Stimulated activated CD4-positive, alpha-beta T cell treated with anti-CD3 and anti-CD28 coated beads, Interleukin-4, amount 100 ng/mL, for 4 hours (primary cell): ENCODE measurements at regions not wholly inside any gene's neighbourhood (a gene's known extent, or its start where the extent isn't known, plus 50 kb on each side); places are given as distances from the start of the nearest gene placed in this dataset.

Source experiments
- DNase-seq, 2 experiments: peaks; one replicate each; pipeline ENCODE4 v3.0.0-alpha.2; 2020

- DNase-seq: no peak
Observed at GRCh38 chr10:130570074-130570473, 433.9 kb downstream of the GLRX3 start.

GRCh38 chr10:130571674-130572073, 435.5 kb downstream of the GLRX3 start:
- no peak for DNase-seq

- no peak for DNase-seq
Observed at GRCh38 chr10:130573446-130573845, 437.3 kb downstream of the GLRX3 start.

GRCh38 chr10:130575756-130576285, 439.6 kb downstream of the GLRX3 start:
- no peak for DNase-seq

- DNase-seq: no peak
Observed at GRCh38 chr10:130576427-130576826, 440.2 kb downstream of the GLRX3 start.

- no peak for DNase-seq
Observed at GRCh38 chr10:130577039-130577438, 440.8 kb downstream of the GLRX3 start.

GRCh38 chr10:130578532-130579289, 442.5 kb downstream of the GLRX3 start:
- DNase-seq: no peak

- DNase-seq: no peak
Observed at GRCh38 chr10:130579913-130580312, 443.7 kb downstream of the GLRX3 start.

- DNase-seq: no peak
Observed at GRCh38 chr10:130580975-130581374, 444.8 kb downstream of the GLRX3 start.

GRCh38 chr10:130587718-130588117, 451.5 kb downstream of the GLRX3 start:
- DNase-seq: no peak

- no peak for DNase-seq
Observed at GRCh38 chr10:130606001-130606405, 469.8 kb downstream of the GLRX3 start.

- no peak for DNase-seq
Observed at GRCh38 chr10:130607366-130607765, 471.2 kb downstream of the GLRX3 start.

- no peak for DNase-seq
Observed at GRCh38 chr10:130611239-130611638, 475.0 kb downstream of the GLRX3 start.

- no peak for DNase-seq
Observed at GRCh38 chr10:130615457-130615856, 479.3 kb downstream of the GLRX3 start.

GRCh38 chr10:130617985-130618384, 481.8 kb downstream of the GLRX3 start:
- no peak for DNase-seq

GRCh38 chr10:130618647-130619046, 482.5 kb downstream of the GLRX3 start:
- no peak for DNase-seq

- no peak for DNase-seq
Observed at GRCh38 chr10:130621231-130621775, 485.1 kb downstream of the GLRX3 start.

- no peak for DNase-seq
Observed at GRCh38 chr10:130623680-130624267, 487.6 kb downstream of the GLRX3 start.

- DNase-seq: no peak
Observed at GRCh38 chr10:130627346-130628045, 491.3 kb downstream of the GLRX3 start.

- DNase-seq: no peak
Observed at GRCh38 chr10:130630135-130630534, 493.9 kb downstream of the GLRX3 start.

- DNase-seq: no peak
Observed at GRCh38 chr10:130631142-130632096, 495.2 kb downstream of the GLRX3 start.

- DNase-seq: no peak
Observed at GRCh38 chr10:130634816-130635215, 498.6 kb downstream of the GLRX3 start.
